H9 (cell line): ENCODE measurements at regions not wholly inside any gene's neighbourhood (a gene's known extent, or its start where the extent isn't known, plus 50 kb on each side); places are given as distances from the start of the nearest gene placed in this dataset.

Source experiments
- DNase-seq: peaks from one replicate; pipeline ENCODE4 v3.0.0-alpha.2; 2017
- H2AFZ ChIP-seq: one replicate; pipeline ENCODE4 v1.6.1; 2013; ENCODE audit warnings: mild to moderate bottlenecking, low read length, control low read depth, moderate library complexity
- H2AK5ac ChIP-seq: 2 replicates; pipeline ENCODE4 v1.6.1; 2013; ENCODE audit warnings: low read length, control low read depth, mixed read lengths; ENCODE audit not compliant: insufficient read length
- H2BK120ac ChIP-seq: one replicate; pipeline ENCODE4 v1.6.1; 2013; ENCODE audit warnings: low read depth, mild to moderate bottlenecking, low read length, control low read depth, inconsistent platforms; ENCODE audit not compliant: poor library complexity, severe bottlenecking
- H2BK12ac ChIP-seq: 2 replicates; pipeline ENCODE4 v1.6.1; 2013; ENCODE audit warnings: low read length, control low read depth, mixed read lengths, low read depth; ENCODE audit not compliant: insufficient read length
- H2BK15ac ChIP-seq: 2 replicates; pipeline ENCODE4 v1.6.1; 2013; ENCODE audit warnings: low read depth, low read length, control low read depth
- H2BK20ac ChIP-seq: one replicate; pipeline ENCODE4 v1.6.1; 2013; ENCODE audit warnings: low read depth, mild to moderate bottlenecking, low read length, control low read depth, inconsistent platforms; ENCODE audit not compliant: poor library complexity, severe bottlenecking
- H2BK5ac ChIP-seq: 2 replicates; pipeline ENCODE4 v1.6.1; 2013; ENCODE audit warnings: low read length, control low read depth, mixed read lengths; ENCODE audit not compliant: insufficient read length
- H3K14ac ChIP-seq: 2 replicates; pipeline ENCODE4 v1.6.1; 2013; ENCODE audit warnings: low read length, control low read depth; ENCODE audit not compliant: insufficient read depth
- H3K18ac ChIP-seq: 2 replicates; pipeline ENCODE4 v1.6.1; 2013; ENCODE audit warnings: low read depth, mild to moderate bottlenecking, mixed read lengths, low read length, control low read depth; ENCODE audit not compliant: insufficient read length
- H3K23ac ChIP-seq: 2 replicates; pipeline ENCODE4 v1.6.1; 2013; ENCODE audit warnings: low read length, control low read depth, mixed read lengths, low read depth; ENCODE audit not compliant: insufficient read length
- H3K23me2 ChIP-seq: 2 replicates; pipeline ENCODE4 v1.6.1; 2013; ENCODE audit warnings: low read depth, mild to moderate bottlenecking, mixed read lengths, low read length, control low read depth; ENCODE audit not compliant: insufficient read length, poor library complexity, severe bottlenecking
- H3K27ac ChIP-seq: 2 replicates; pipeline ENCODE4 v1.5.1; 2013; ENCODE audit warnings: low read length, control low read depth, mixed read lengths, low read depth; ENCODE audit not compliant: insufficient read length
- H3K27me3 ChIP-seq: 2 replicates; pipeline ENCODE4 v1.6.1; 2013; ENCODE audit warnings: low read length, control low read depth, inconsistent platforms; ENCODE audit not compliant: insufficient read depth
- H3K4ac ChIP-seq: 2 replicates; pipeline ENCODE4 v1.6.1; 2013; ENCODE audit warnings: low read depth, mild to moderate bottlenecking, control low read depth, inconsistent platforms, low read length, moderate library complexity
- H3K4me1 ChIP-seq: 2 replicates; pipeline ENCODE4 v1.6.1; 2013; ENCODE audit warnings: low read length, control low read depth, inconsistent platforms; ENCODE audit not compliant: insufficient read depth
- H3K4me2 ChIP-seq: 2 replicates; pipeline ENCODE4 v1.6.1; 2013; ENCODE audit warnings: low read length, control low read depth, mixed read lengths; ENCODE audit not compliant: insufficient read length, insufficient read depth
- H3K56ac ChIP-seq: 2 replicates; pipeline ENCODE4 v1.6.1; 2013; ENCODE audit warnings: low read depth, mild to moderate bottlenecking, mixed read lengths, low read length, control low read depth; ENCODE audit not compliant: insufficient read length
- H3K79me1 ChIP-seq: 2 replicates; pipeline ENCODE4 v1.6.1; 2013; ENCODE audit warnings: low read depth, mild to moderate bottlenecking, moderate library complexity, low read length, control low read depth, inconsistent platforms; ENCODE audit not compliant: insufficient read depth, poor library complexity, severe bottlenecking
- H3K79me2 ChIP-seq: 2 replicates; pipeline ENCODE4 v1.6.1; 2013; ENCODE audit warnings: low read length, control low read depth, inconsistent platforms; ENCODE audit not compliant: insufficient read depth
- H3K9ac ChIP-seq: 2 replicates; pipeline ENCODE4 v1.6.1; 2013; ENCODE audit warnings: low read length, control low read depth, mixed read lengths; ENCODE audit not compliant: insufficient read length; ENCODE audit errors: extremely low read depth
- H3K9me3 ChIP-seq: one replicate; pipeline ENCODE4 v1.6.1; 2013; ENCODE audit warnings: low read depth, low read length, inconsistent platforms; ENCODE audit not compliant: control insufficient read depth
- H3T11ph ChIP-seq: one replicate; pipeline ENCODE4 v1.6.1; 2013; ENCODE audit warnings: mild to moderate bottlenecking, low read length, control low read depth, inconsistent platforms
- H4K20me1 ChIP-seq: one replicate; pipeline ENCODE4 v1.6.1; 2013; ENCODE audit not compliant: control insufficient read depth, insufficient read length, insufficient read depth
- H4K5ac ChIP-seq: 2 replicates; pipeline ENCODE4 v1.6.1; 2013; ENCODE audit warnings: low read depth, mild to moderate bottlenecking, mixed read lengths, low read length, control low read depth; ENCODE audit not compliant: insufficient read length
- H4K8ac ChIP-seq: replicated peaks from 2 replicates; pipeline ENCODE4 v1.6.1; 2013; ENCODE audit warnings: low read length, control low read depth, mixed read lengths, low read depth; ENCODE audit not compliant: insufficient read length
- H4K91ac ChIP-seq: 2 replicates; pipeline ENCODE4 v1.6.1; 2013; ENCODE audit warnings: low read depth, mild to moderate bottlenecking, moderate library complexity, mixed read lengths, low read length, control low read depth; ENCODE audit not compliant: insufficient read length
- H3K27ac Mint-ChIP-seq, 3 experiments: 2 replicates in 2 of 3; 3 replicates in 1 of 3; pipeline ENCODE4 v1.8.0; 2020 to 2021; ENCODE audit warnings: mixed read lengths in 3 of 3, mild to moderate bottlenecking in 1 of 3, moderate library complexity in 1 of 3
- H3K27me3 Mint-ChIP-seq: 2 replicates; pipeline ENCODE4 v1.8.0; 2021; ENCODE audit warnings: low read depth, mild to moderate bottlenecking, moderate library complexity, mixed read lengths
- H3K36me3 Mint-ChIP-seq, 3 experiments: 2 replicates in 2 of 3; 3 replicates in 1 of 3; pipeline ENCODE4 v1.8.0; 2020 to 2021; ENCODE audit warnings: low read depth in 3 of 3, mixed read lengths in 3 of 3; ENCODE audit not compliant: insufficient read depth in 1 of 3
- H3K4me1 Mint-ChIP-seq, 2 experiments: 2 replicates each; pipeline ENCODE4 v1.8.0; 2020; ENCODE audit warnings: mixed read lengths in 2 of 2
- H3K4me3 Mint-ChIP-seq, 2 experiments: 2 replicates in 1 of 2; 3 replicates in 1 of 2; pipeline ENCODE4 v1.8.0; 2020 to 2021; ENCODE audit warnings: mild to moderate bottlenecking in 2 of 2, mixed read lengths in 2 of 2, moderate library complexity in 1 of 2
- H3K9me3 Mint-ChIP-seq, 2 experiments: 2 replicates in 1 of 2; 3 replicates in 1 of 2; pipeline ENCODE4 v1.8.0; 2020; ENCODE audit warnings: mild to moderate bottlenecking in 2 of 2, mixed read lengths in 2 of 2, moderate library complexity in 1 of 2
- WGBS: extraction: QIAGEN DNeasy Blood & Tissue Kit; methylation state at CpG from one replicate; pipeline ENCODE4 v1.1.7; 2013; ENCODE audit warnings: missing lambda C conversion rate, low lambda C conversion rate, mixed read lengths; ENCODE audit not compliant: insufficient read length; ENCODE audit errors: extremely low coverage; 5-methylcytosine and 5-hydroxymethylcytosine counted together
- TF ChIP-seq, protein P1 (sequence below): fragments of 200-600 bp; sonication (generic); conservative IDR thresholded peaks from 3 replicates; pipeline ENCODE4 v1.8.0; 2021; ENCODE audit warnings: antibody characterized with exemption, mild to moderate bottlenecking

- Histone ChIP-seq H3K56ac (no peak overlapping the region), H3K4me2 (no peak overlapping the region), H4K91ac (no peak overlapping the region), H3K27ac (no peak overlapping the region), H4K20me1 (no peaks in the 10 kb centered on the region), H3K4ac (no peak overlapping the region), H3K23ac (no peak overlapping the region), H2BK120ac (no peak overlapping the region), H3K18ac (no peak overlapping the region), H3K79me1 (no peaks in the 10 kb centered on the region), H4K5ac (no peak overlapping the region), H3K27me3 (no peaks in the 10 kb centered on the region), H3K79me2 (no peaks in the 10 kb centered on the region), H2AFZ (no peak overlapping the region), H3K4me1 (no peaks in the 10 kb centered on the region), H2AK5ac (no peak overlapping the region), H2BK5ac (no peak overlapping the region), H3K9ac (no peak overlapping the region), H3K14ac (no peak overlapping the region), H3K23me2 (no peaks in the 10 kb centered on the region), H4K8ac (no peak overlapping the region), H3T11ph (no peak overlapping the region), H2BK15ac (no peak overlapping the region), H2BK20ac (no peak overlapping the region), H3K9me3 (peaks cover 6% of the 10 kb centered on the region), H2BK12ac (no peak overlapping the region)
- H3K4me3 Mint-ChIP-seq = no peak overlapping the region
- peaks cover 9% of the 10 kb centered on the region for H3K27me3 Mint-ChIP-seq
- WGBS = no CpG with 5 or more reads among the region's 6 CpGs
- DNase-seq = no peak
- H3K27ac Mint-ChIP-seq = no peak overlapping the region
- H3K9me3 Mint-ChIP-seq = peaks cover 11 to 13% of the 10 kb centered on the region in 2 experiments
- TF ChIP-seq, protein P1, sequence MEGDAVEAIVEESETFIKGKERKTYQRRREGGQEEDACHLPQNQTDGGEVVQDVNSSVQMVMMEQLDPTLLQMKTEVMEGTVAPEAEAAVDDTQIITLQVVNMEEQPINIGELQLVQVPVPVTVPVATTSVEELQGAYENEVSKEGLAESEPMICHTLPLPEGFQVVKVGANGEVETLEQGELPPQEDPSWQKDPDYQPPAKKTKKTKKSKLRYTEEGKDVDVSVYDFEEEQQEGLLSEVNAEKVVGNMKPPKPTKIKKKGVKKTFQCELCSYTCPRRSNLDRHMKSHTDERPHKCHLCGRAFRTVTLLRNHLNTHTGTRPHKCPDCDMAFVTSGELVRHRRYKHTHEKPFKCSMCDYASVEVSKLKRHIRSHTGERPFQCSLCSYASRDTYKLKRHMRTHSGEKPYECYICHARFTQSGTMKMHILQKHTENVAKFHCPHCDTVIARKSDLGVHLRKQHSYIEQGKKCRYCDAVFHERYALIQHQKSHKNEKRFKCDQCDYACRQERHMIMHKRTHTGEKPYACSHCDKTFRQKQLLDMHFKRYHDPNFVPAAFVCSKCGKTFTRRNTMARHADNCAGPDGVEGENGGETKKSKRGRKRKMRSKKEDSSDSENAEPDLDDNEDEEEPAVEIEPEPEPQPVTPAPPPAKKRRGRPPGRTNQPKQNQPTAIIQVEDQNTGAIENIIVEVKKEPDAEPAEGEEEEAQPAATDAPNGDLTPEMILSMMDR = no peak
- H3K36me3 Mint-ChIP-seq = no peaks in the 10 kb centered on the region
- H3K4me1 Mint-ChIP-seq = peaks cover 0 to 8% of the 10 kb centered on the region in 2 experiments; a peak in 1 of 4 replicates
These were observed 524.5 kb downstream of the MATN1 start for GRCh38 chr1:30198795-30199403.
